Head of caudate nucleus (tissue), 42 donors: ENCODE measurements at regions not wholly inside any gene's neighbourhood (a gene's known extent, or its start where the extent isn't known, plus 50 kb on each side); places are given as distances from the start of the nearest gene placed in this dataset.

ENCODE experiments used
- DNase-seq, 42 donors: peaks; one replicate each; pipeline versions ENCODE4 v3.0.0 to v3.0.0-alpha.2; 2020 to 2021; ENCODE audit warnings: mixed read lengths in 7 of 42
- intact Hi-C: fragments of 100-400 bp; cut with DNase I; formaldehyde crosslinking; loops from one replicate; pipeline ENCODE4 v1.15.0; 2022

- no peak for DNase-seq
- intact Hi-C loops: no loop called here
These were observed 392.5 kb upstream of the ESRRG start for GRCh38 chr1:217115404-217116380.

- no peak for DNase-seq
- intact Hi-C loops: no loop called here
These were observed 386.7 kb upstream of the ESRRG start for GRCh38 chr1:217109928-217110327.

- peak in 1 of 42 donors; percentile 10 for DNase-seq
- intact Hi-C loops: no loop called here
These were observed 383.1 kb upstream of the ESRRG start for GRCh38 chr1:217106231-217106901.

GRCh38 chr1:217105437-217105836, 382.2 kb upstream of the ESRRG start:
- DNase-seq: peak in 29 of 42 donors; percentile 10 to 77 (median 33)
- intact Hi-C loops: no loop called here

- DNase-seq: no peak
- intact Hi-C loops: no loop called here
These were observed 374.6 kb upstream of the ESRRG start for GRCh38 chr1:217097819-217098218.

GRCh38 chr1:217096200-217096599, 373.0 kb upstream of the ESRRG start:
- DNase-seq: no peak
- intact Hi-C loops: no loop called here

- intact Hi-C loops: no loop called here
These were observed 371.9 kb upstream of the ESRRG start for GRCh38 chr1:217095050-217095622.

GRCh38 chr1:217091561-217091960, 368.3 kb upstream of the ESRRG start:
- intact Hi-C loops: no loop called here
- no peak for DNase-seq

More at GRCh38 chr1:217095050-217095622, 371.9 kb upstream of the ESRRG start:
- DNase-seq: no peak

- peak in 41 of 42 donors; percentile 29 to 78 (median 53) for DNase-seq
- intact Hi-C loops: no loop called here
These were observed 367.1 kb upstream of the ESRRG start for GRCh38 chr1:217090060-217090911.

- intact Hi-C loops: no loop called here
- DNase-seq: peak; percentile 42 to 87 (median 70)
These were observed 366.3 kb upstream of the ESRRG start for GRCh38 chr1:217089361-217090014.

GRCh38 chr1:217088521-217089284, 365.5 kb upstream of the ESRRG start:
- intact Hi-C loops: no loop called here
- peak in 13 of 42 donors; percentile 7 to 60 (median 24) for DNase-seq

GRCh38 chr1:217088011-217088410, 364.8 kb upstream of the ESRRG start:
- intact Hi-C loops: no loop called here
- no peak for DNase-seq

GRCh38 chr1:217079584-217079983, 356.4 kb upstream of the ESRRG start:
- intact Hi-C loops: no loop called here
- DNase-seq: no peak

GRCh38 chr1:217078959-217079358, 355.7 kb upstream of the ESRRG start:
- intact Hi-C loops: no loop called here

GRCh38 chr1:217078078-217078690, 355.0 kb upstream of the ESRRG start:
- intact Hi-C loops: no loop called here
- peak in 24 of 42 donors; percentile 16 to 63 (median 36) for DNase-seq

More at GRCh38 chr1:217078959-217079358, 355.7 kb upstream of the ESRRG start:
- DNase-seq: no peak

GRCh38 chr1:217077426-217077825, 354.2 kb upstream of the ESRRG start:
- no peak for DNase-seq
- intact Hi-C loops: no loop called here

GRCh38 chr1:217076902-217077301, 353.7 kb upstream of the ESRRG start:
- DNase-seq: no peak
- intact Hi-C loops: no loop called here
